ENCODE measurements at regions not wholly inside any gene's neighbourhood (a gene's known extent, or its start where the extent isn't known, plus 50 kb on each side); places are given as distances from the start of the nearest gene placed in this dataset.

GRCh38 chr6:146881228-146882181, 282.7 kb downstream of the ADGB start:
- WGBS, 3 donors = 85 to 88% (median 85%) methylated on average over 9 of the region's 9 CpGs
- Histone ChIP-seq H3K4me1 (ENCODE audit: insufficient read depth) (no peaks in the 10 kb centered on the region), H3K27ac (no peak overlapping the region), H3K9me3 (no peaks in the 10 kb centered on the region), H3K27me3 (no peaks in the 10 kb centered on the region), H3K4me3 (no peak overlapping the region), H3K36me3 (no peaks in the 10 kb centered on the region)
- no peak for DNase-seq
- intact Hi-C loops (cut with DNase I) = no loop called here
- TF ChIP-seq EP300 (IDR thresholded peaks at IDR 0.05) (no peak), CTCF (IDR thresholded peaks at IDR 0.05) (no peak), POLR2A (IDR thresholded peaks at IDR 0.05) (no peak)

- Histone ChIP-seq H3K36me3 (no peaks in the 10 kb centered on the region), H3K4me3 (no peak overlapping the region), H3K9me3 (no peaks in the 10 kb centered on the region), H3K27ac (no peak overlapping the region), H3K4me1 (ENCODE audit: insufficient read depth) (no peaks in the 10 kb centered on the region), H3K27me3 (no peaks in the 10 kb centered on the region)
- intact Hi-C loops (cut with DNase I) = no loop called here
- WGBS, 3 donors = 93 to 94% (median 93%) methylated on average over 4 of the region's 4 CpGs
- no peak for TF ChIP-seq CTCF (IDR thresholded peaks at IDR 0.05)
- TF ChIP-seq EP300 (IDR thresholded peaks at IDR 0.05) = no peak
- no peak for TF ChIP-seq POLR2A (IDR thresholded peaks at IDR 0.05)
- DNase-seq = no peak
Observed at GRCh38 chr6:146883640-146884531, 285.1 kb downstream of the ADGB start.

DNA sequence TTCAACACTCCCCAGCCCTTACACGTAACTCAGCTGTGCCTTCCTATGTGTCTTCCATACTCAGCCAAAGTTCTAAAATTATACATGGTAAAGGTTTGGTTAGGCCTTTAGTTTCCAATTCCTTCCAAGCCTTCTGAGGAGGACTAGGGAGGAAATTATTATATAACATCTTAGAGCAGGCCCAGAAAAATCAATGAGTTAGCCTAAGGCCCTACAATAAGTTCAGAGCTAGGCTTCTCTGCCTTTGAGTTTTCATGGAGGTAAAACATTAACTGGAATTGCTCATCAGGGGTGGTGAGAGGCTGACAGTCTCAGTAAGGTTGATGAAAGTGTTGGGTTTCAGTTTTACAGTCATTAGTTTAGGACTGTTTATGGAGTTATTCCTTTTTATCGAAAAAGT, 286.0 kb downstream of the ADGB start:
- no peak for DNase-seq
- no peaks in the 10 kb centered on the region for H3K4me1 ChIP-seq (ENCODE audit: insufficient read depth)
- no peak overlapping the region for H3K4me3 ChIP-seq
- no peak overlapping the region for H3K27ac ChIP-seq
- no peaks in the 10 kb centered on the region for H3K9me3 ChIP-seq
- TF ChIP-seq CTCF (IDR thresholded peaks at IDR 0.05) = no peak
- TF ChIP-seq EP300 (IDR thresholded peaks at IDR 0.05) = no peak
- no peak for TF ChIP-seq POLR2A (IDR thresholded peaks at IDR 0.05)
- no peaks in the 10 kb centered on the region for H3K36me3 ChIP-seq
- no peaks in the 10 kb centered on the region for H3K27me3 ChIP-seq
- intact Hi-C loops (cut with DNase I) = no loop called here
- 64 to 83% (median 73%) methylated on average over 2 of the region's 2 CpGs for WGBS, 3 donors

- DNase-seq = no peak
- Histone ChIP-seq H3K27me3 (no peaks in the 10 kb centered on the region), H3K27ac (no peak overlapping the region), H3K36me3 (no peaks in the 10 kb centered on the region), H3K4me3 (no peak overlapping the region), H3K9me3 (no peaks in the 10 kb centered on the region), H3K4me1 (ENCODE audit: insufficient read depth) (no peaks in the 10 kb centered on the region)
- intact Hi-C loops (cut with DNase I) = no loop called here
- 63 to 86% (median 70%) methylated on average over 4 of the region's 4 CpGs for WGBS, 3 donors
- TF ChIP-seq EP300 (IDR thresholded peaks at IDR 0.05) = no peak
- no peak for TF ChIP-seq POLR2A (IDR thresholded peaks at IDR 0.05)
- TF ChIP-seq CTCF (IDR thresholded peaks at IDR 0.05) = no peak
Observed at GRCh38 chr6:146885708-146886457, 287.1 kb downstream of the ADGB start.

Data from ovary (tissue), 7 donors.